Natural killer cell (primary cell): ENCODE measurements at regions not wholly inside any gene's neighbourhood (a gene's known extent, or its start where the extent isn't known, plus 50 kb on each side); places are given as distances from the start of the nearest gene placed in this dataset.

Experiments used
- ATAC-seq, 3 donors: fragments of 150-1000 bp in 2 of 3; fragments of 200-7000 bp in 1 of 3; cut with Tn5 transposase; 1 replicate in 1 of 3; 2 replicates in 2 of 3; pipeline ENCODE4 v1.10.0; 2021; ENCODE audit warnings: mild to moderate bottlenecking in 2 of 3, moderate library complexity in 2 of 3
- DNase-seq, 2 donors: peaks; one replicate each; pipeline versions ENCODE4 v3.0.0 to v3.0.0-alpha.2; 2013 to 2021; ENCODE audit warnings: mixed read lengths in 1 of 2
- H3K27ac ChIP-seq: one replicate; pipeline ENCODE4 v1.5.1; 2013; ENCODE audit warnings: mild to moderate bottlenecking, low read length
- H3K27me3 ChIP-seq: one replicate; pipeline ENCODE4 v1.6.1; 2013; ENCODE audit warnings: low read length; ENCODE audit not compliant: control insufficient read depth, insufficient read depth
- H3K36me3 ChIP-seq: one replicate; pipeline ENCODE4 v1.6.1; 2013; ENCODE audit warnings: low read length; ENCODE audit not compliant: control insufficient read depth, insufficient read depth
- H3K4me1 ChIP-seq: one replicate; pipeline ENCODE4 v1.6.1; 2013; ENCODE audit warnings: low read length; ENCODE audit not compliant: control insufficient read depth, insufficient read depth
- H3K4me3 ChIP-seq: one replicate; pipeline ENCODE4 v1.5.1; 2013; ENCODE audit warnings: low read length
- H3K9me3 ChIP-seq: one replicate; pipeline ENCODE4 v1.6.1; 2013; ENCODE audit warnings: low read length; ENCODE audit not compliant: control insufficient read depth, insufficient read depth
- H3K27ac Mint-ChIP-seq, 2 donors: one replicate each; pipeline ENCODE4 v1.8.0; 2022; ENCODE audit warnings: mild to moderate bottlenecking in 2 of 2, mixed read lengths in 2 of 2, moderate library complexity in 1 of 2
- H3K27me3 Mint-ChIP-seq, 2 donors: one replicate each; pipeline ENCODE4 v1.8.0; 2022; ENCODE audit warnings: low read depth in 2 of 2, mixed read lengths in 2 of 2
- H3K36me3 Mint-ChIP-seq: one replicate; pipeline ENCODE4 v1.8.0; 2022; ENCODE audit warnings: mixed read lengths
- H3K4me1 Mint-ChIP-seq, 2 donors: one replicate each; pipeline ENCODE4 v1.8.0; 2022; ENCODE audit warnings: mixed read lengths in 2 of 2
- H3K4me3 Mint-ChIP-seq: one replicate; pipeline ENCODE4 v1.8.0; 2022; ENCODE audit warnings: mild to moderate bottlenecking, moderate library complexity, mixed read lengths
- H3K9me3 Mint-ChIP-seq, 2 donors: one replicate each; pipeline ENCODE4 v1.8.0; 2022; ENCODE audit warnings: mixed read lengths in 2 of 2
- WGBS: methylation state at CpG from one replicate; pipeline ENCODE4 v1.1.7; 2013; ENCODE audit warnings: missing lambda C conversion rate; ENCODE audit not compliant: insufficient coverage; 5-methylcytosine and 5-hydroxymethylcytosine counted together
- intact Hi-C: fragments of 100-400 bp; cut with micrococcal nuclease; formaldehyde crosslinking; loops from one replicate; pipeline ENCODE4 v1.14.2; 2022
- TF ChIP-seq, protein P1 (sequence below): fragments of 200-600 bp; IDR thresholded peaks from one replicate; pipeline ENCODE4 v1.8.0; 2022; ENCODE audit warnings: antibody characterized with exemption

- Histone ChIP-seq H3K27me3 (peaks cover 2% of the 10 kb centered on the region), H3K9me3 (no peaks in the 10 kb centered on the region), H3K4me3 (no peak overlapping the region), H3K27ac (no peak overlapping the region), H3K4me1 (no peaks in the 10 kb centered on the region), H3K36me3 (no peaks in the 10 kb centered on the region)
- Mint-ChIP-seq H3K27ac (no peak overlapping the region), H3K36me3 (no peaks in the 10 kb centered on the region), H3K4me1 (peaks cover 0 to 5% of the 10 kb centered on the region in 2 donors), H3K9me3 (no peaks in the 10 kb centered on the region), H3K27me3 (peaks cover 15 to 24% of the 10 kb centered on the region in 2 donors), H3K4me3 (no peak overlapping the region)
- intact Hi-C loops, result no loop called here
- DNase-seq (no peak), ATAC-seq (no peak)
- WGBS, result 60% methylated on average over 12 of the region's 13 CpGs
- TF ChIP-seq, protein P1, sequence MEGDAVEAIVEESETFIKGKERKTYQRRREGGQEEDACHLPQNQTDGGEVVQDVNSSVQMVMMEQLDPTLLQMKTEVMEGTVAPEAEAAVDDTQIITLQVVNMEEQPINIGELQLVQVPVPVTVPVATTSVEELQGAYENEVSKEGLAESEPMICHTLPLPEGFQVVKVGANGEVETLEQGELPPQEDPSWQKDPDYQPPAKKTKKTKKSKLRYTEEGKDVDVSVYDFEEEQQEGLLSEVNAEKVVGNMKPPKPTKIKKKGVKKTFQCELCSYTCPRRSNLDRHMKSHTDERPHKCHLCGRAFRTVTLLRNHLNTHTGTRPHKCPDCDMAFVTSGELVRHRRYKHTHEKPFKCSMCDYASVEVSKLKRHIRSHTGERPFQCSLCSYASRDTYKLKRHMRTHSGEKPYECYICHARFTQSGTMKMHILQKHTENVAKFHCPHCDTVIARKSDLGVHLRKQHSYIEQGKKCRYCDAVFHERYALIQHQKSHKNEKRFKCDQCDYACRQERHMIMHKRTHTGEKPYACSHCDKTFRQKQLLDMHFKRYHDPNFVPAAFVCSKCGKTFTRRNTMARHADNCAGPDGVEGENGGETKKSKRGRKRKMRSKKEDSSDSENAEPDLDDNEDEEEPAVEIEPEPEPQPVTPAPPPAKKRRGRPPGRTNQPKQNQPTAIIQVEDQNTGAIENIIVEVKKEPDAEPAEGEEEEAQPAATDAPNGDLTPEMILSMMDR, result no peak
Measured at GRCh38 chr1:232225336-232226131, 404.4 kb downstream of the SIPA1L2 start.

DNA sequence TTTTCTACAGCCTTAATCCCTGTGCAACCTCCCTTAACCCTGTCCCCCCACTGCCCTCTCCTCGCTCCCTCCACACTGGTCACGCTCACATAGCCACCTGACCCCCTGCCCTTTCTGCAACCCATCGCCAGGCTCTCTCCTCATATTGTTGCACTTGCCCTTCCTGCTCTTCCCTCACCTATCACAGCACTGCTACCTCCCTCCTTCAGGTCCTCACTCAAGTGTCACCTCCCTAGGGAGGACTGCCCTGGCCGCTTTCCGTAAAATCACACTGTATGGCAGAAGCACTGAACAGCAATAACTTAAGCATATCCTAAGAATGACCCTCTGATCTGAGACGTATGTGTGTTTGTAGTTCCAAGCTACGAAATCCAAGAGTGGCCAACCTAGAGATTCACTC lies 406.0 kb downstream of the SIPA1L2 start:
- Histone ChIP-seq H3K4me1 (no peaks in the 10 kb centered on the region), H3K4me3 (no peak overlapping the region), H3K27me3 (peaks cover 2% of the 10 kb centered on the region), H3K27ac (no peak overlapping the region), H3K9me3 (no peaks in the 10 kb centered on the region), H3K36me3 (no peaks in the 10 kb centered on the region)
- Mint-ChIP-seq H3K36me3 (no peaks in the 10 kb centered on the region), H3K27me3 (peaks cover 6 to 17% of the 10 kb centered on the region in 2 donors), H3K27ac (no peak overlapping the region), H3K4me3 (no peak overlapping the region), H3K4me1 (peaks cover 0 to 5% of the 10 kb centered on the region in 2 donors), H3K9me3 (no peaks in the 10 kb centered on the region)
- intact Hi-C loops, result no loop called here
- 83% methylated on average over 7 of the region's 7 CpGs for WGBS
- no peak for DNase-seq
- ATAC-seq, result peak in 1 of 3 donors; percentile 18
- TF ChIP-seq, protein P1, result no peak

DNA sequence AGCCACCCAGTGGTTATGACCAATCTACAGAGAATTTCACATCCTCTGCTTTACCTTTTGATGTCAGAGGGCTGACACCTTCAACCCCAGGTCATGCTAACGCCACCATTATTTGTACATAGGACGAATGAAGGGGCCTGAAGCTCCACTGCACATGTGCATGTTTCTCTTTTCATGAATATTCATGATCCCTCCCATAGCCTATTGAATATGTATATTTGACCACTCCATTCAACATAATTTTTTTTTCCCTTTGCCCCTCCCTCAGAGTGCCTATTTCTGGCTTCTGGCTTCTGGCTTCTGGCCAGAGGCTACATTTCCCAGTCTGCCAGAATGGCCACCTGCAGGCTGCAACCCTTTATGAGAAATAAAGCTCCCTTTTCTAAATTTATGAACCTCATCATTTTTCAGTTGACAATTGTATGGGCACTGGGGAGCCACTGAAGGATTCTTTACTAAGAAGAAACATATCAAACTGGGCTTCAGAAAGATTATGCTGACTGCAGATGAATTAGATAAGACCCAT lies 406.7 kb downstream of the SIPA1L2 start:
- peaks cover 0 to 5% of the 10 kb centered on the region in 2 donors for H3K4me1 Mint-ChIP-seq
- Histone ChIP-seq H3K27me3 (peaks cover 2% of the 10 kb centered on the region), H3K9me3 (no peaks in the 10 kb centered on the region), H3K27ac (no peak overlapping the region), H3K36me3 (no peaks in the 10 kb centered on the region), H3K4me1 (no peaks in the 10 kb centered on the region), H3K4me3 (no peak overlapping the region)
- WGBS, result 100% methylated on average over 2 of the region's 2 CpGs
- H3K27ac Mint-ChIP-seq, result no peak overlapping the region
- H3K36me3 Mint-ChIP-seq, result no peaks in the 10 kb centered on the region
- no peaks in the 10 kb centered on the region for H3K9me3 Mint-ChIP-seq
- intact Hi-C loops, result no loop called here
- H3K4me3 Mint-ChIP-seq, result no peak overlapping the region
- DNase-seq (no peak), ATAC-seq (no peak)
- TF ChIP-seq, protein P1, result no peak
- H3K27me3 Mint-ChIP-seq, result peaks cover 6 to 17% of the 10 kb centered on the region in 2 donors
